HG03103 (cell line): ENCODE measurements at regions not wholly inside any gene's neighbourhood (a gene's known extent, or its start where the extent isn't known, plus 50 kb on each side); places are given as distances from the start of the nearest gene placed in this dataset.
"Not testable (repeated sequence)": the region's sequence is repeated elsewhere in the genome, so short reads cannot be mapped to it uniquely, and the experiment has no call there.

Experiments
- ATAC-seq: cut with Tn5 transposase; IDR thresholded peaks from one replicate; pipeline ENCODE4 v1.9.1; 2021; ENCODE audit warnings: low read depth; ENCODE audit not compliant: unreplicated experiment

- peak; percentile 86 for ATAC-seq
Observed at GRCh38 chr3:30319713-30320112, 286.7 kb upstream of the TGFBR2 start.

GRCh38 chr3:30320392-30320791, 286.0 kb upstream of the TGFBR2 start:
- ATAC-seq, result no peak

DNA sequence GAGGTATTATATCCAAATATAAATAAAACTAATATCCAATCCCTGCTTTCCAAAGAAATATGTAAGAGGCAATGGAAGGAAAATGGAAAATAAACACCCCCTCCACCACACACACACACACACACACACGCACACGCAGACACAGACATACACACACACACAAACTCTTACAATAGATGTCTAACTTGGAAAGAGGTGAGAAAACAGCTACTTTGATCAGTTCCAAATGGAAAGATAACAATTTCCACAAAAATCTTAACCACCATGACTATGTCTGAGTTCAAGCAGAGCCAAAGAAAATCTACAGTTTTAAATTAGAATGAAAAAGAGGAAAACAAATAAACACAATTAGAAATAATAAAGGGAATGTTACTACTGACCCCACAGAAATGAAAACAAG, 285.3 kb upstream of the TGFBR2 start:
- no peak for ATAC-seq

DNA sequence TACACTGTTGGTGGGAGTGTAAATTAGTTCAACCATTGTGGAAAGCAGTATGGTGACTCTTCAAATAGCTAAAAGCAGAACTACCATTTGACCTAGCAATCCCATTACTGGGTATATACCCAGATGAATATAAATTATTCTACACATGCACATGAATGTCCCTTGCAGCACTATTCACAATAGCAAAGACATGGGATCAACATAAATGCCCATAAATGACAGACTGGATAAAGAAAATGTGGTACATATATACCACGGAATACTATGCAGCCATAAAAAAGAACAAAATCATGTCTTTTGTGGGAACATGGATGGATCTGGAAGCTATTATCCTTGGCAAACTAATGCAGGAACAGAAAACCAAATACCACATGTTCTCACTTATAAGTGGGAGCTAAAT, 282.8 kb upstream of the TGFBR2 start:
- ATAC-seq, result not testable (repeated sequence)

DNA sequence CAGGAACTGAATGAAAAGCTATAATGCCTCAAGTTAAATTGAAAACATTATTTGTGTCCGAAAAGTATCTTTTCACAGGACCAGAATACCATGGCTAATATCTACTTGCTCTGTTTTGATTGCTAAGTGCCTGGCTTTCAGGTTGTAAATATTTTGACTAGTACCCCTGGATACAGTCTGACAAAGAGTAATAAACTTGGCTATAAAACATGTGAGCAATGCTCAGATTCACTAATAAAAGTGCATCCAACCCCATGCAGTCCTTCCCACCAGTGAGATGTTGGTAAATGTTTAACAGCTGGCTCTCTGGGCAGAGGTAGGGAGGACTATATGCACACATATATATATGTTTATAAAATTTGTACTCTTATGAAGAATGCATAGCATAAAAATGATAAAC, 281.8 kb upstream of the TGFBR2 start:
- ATAC-seq, result no peak

GRCh38 chr3:30327976-30328375, 278.4 kb upstream of the TGFBR2 start:
- not testable (repeated sequence) for ATAC-seq

DNA sequence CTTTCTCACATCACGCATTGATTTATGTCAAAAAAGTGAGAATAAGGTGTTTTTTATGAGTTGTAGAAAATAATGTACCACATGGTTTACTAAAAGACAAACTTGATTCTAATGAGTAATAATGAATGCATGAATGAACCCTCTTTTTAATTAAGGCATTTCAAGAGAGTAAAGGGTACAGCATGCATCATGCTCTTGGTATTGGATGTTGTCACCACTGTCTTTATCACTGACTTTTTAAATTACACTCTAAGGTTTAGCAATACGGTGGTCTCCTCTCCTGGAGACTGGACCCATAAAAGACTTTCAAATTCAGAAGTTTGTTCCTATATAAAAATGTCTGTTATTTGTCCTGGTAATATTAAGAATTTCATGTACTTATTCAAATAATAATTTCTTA, 277.5 kb upstream of the TGFBR2 start:
- not testable (repeated sequence) for ATAC-seq

GRCh38 chr3:30331519-30331918, 274.9 kb upstream of the TGFBR2 start:
- no peak for ATAC-seq

DNA sequence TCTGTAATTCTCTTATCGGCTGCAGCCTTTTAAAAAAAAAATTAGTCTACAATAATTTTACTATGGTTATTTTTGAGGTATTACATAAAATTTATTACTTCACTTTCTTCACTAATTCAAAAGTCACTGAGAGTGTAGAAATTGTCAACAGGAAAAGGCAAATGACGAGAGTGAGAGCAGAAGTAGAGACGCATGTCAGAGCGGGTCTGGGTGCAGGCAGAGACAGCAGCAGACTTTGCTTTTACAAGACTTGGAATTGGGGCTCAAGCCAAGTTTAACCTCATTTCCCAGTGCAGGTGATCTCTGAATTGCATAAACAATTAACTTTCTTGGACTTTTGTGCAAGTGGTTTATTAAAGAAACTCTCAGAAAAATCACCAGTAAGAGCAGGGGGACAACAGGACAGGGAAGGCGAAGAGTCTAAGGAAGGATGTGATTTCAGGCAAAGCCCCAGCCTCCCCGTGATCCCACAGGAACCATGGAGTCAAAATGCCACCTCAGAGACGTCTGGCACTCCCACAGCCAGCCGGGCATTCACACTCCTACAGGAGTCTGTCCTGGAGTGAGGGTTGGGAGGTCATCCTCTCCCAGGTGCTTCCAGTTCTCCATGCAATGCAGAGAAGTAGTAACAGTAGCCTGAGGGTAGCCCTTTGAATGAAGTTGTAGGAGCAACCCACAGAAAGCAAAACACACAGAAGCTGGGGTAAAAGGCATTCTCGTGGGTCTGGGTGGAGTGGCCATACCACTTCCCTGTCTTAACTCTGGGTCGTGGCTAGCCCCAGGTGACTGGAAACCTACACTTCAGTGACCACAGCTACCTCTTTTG, 274.0 kb upstream of the TGFBR2 start:
- no peak for ATAC-seq

GRCh38 chr3:30333143-30333542, 273.3 kb upstream of the TGFBR2 start:
- no peak for ATAC-seq

GRCh38 chr3:30333903-30334302, 272.5 kb upstream of the TGFBR2 start:
- ATAC-seq, result no peak

- no peak for ATAC-seq
Observed at GRCh38 chr3:30340500-30340899, 265.9 kb upstream of the TGFBR2 start.

GRCh38 chr3:30341079-30341478, 265.3 kb upstream of the TGFBR2 start:
- ATAC-seq, result no peak

DNA sequence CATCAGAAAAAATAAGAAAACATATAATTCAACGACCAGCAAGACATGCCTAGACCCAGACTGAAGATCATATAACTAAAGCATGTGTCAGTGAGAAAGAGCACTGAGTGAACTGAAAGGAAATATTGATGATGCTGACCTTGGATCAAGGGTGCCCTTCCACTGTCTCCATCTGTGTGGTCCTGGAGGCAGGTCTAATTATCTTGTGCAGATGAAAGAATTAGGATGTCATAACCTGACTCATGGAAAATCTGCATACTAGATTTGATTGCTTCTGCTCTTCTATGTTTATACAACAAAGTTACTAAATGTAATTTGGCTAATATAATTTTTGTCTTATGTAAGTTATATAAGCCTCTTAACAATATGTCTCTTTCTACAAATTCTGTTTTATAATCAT, 264.6 kb upstream of the TGFBR2 start:
- ATAC-seq, result no peak

DNA sequence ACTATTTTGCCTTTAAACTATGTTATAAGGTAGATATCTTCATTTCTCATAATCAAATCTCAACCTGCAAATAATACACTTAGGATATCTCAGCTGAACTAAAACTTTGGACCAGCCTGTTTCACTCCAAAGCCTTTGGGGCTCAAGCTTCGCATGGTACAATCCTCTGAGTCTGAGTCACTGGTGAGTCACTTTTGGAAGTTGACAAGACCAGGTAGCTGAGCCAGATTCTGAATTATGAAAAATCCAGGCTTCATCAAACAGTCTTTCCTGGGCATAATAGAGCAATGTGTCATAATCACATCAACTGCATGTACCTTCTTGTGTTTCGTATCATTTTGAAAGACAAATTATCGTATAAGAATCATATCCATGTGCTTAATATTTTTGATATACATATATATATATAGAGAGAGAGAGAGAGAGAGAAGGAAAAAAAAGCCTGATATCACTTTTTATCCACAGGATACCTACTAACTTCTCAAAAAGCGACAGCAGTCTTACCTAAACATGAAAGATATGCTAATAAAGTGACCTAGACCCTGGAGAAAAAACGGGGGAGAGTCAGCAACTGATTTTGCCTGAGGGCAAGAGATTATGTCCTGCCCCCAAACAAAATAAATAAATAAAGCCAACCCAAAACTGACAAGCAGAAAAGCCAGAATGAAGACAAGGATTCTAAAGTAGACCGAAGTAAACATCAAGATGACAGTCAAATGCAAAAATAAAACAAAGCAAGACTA, 263.9 kb upstream of the TGFBR2 start:
- no peak for ATAC-seq

DNA sequence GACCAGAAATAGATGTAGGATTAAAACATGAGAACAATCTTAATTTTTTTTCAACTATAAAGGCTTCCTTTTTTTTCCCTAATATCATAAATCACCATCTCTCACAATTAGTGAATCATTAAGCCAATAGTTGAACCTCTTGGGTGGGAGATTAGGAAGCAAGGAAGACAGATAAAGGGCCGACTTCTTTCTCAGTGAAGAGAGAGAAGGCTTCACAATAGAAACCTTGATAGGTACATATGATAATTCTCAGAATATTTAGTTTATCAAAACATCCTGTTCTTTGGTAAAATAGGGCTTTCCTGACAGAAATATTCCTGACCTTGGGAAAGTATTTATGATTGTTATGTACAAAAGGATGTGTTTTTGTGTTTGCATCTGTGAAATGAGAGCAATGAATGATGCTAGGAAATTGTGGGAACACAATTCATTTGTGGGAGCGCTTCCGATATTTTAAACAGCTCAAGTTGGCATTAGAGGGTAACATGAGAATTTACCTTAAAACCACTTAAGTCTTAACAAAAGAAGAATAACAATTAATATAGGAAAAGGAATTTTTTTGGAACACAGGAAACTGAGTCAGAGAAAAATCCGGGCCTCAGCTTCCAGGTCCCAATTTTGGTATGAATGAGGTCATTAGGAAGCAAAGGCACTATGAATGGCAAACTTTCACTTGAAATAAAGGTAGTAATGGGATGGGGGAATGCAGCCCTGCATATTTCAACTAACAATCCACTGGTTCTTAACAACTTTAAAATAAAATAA, 263.2 kb upstream of the TGFBR2 start:
- no peak for ATAC-seq

DNA sequence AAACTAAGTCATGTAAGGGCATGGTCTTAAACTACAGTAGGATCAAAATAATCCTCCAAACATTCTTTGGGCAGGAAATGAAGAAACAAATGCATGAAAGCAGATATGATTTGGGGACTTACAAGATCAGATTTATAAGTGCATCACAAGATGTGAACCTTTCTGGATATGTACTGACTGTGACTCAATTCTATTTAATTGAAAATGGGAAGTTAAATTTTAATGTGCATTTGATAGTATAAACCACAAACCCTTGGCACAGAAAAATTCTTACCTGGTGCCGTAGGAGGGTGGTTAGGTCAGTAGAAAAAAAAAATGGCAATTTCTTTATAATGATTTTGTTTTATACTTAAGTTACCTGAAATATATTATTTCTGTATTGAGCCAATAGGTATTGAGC, 262.5 kb upstream of the TGFBR2 start:
- no peak for ATAC-seq

GRCh38 chr3:30344288-30344687, 262.1 kb upstream of the TGFBR2 start:
- ATAC-seq, result no peak

DNA sequence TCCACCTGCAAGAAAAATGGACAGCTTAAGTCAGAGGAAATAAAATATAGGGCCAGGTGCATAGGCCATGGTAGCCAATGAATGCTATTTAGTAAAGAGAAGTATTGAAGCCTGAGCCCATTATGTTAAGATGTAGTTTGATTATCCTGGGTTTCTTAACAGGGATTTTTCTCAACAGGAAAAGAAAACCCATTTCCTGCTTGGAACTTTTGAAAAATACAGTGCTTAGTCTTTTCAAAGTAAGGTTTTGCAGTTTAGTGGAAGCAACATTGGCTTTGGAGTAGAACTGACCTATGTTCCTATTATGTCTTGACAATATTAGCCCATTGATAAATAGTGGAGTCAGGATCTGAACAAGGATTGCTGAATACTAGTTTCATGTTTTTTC, 259.5 kb upstream of the TGFBR2 start:
- ATAC-seq, result no peak

- ATAC-seq, result peak; percentile 88
Observed at GRCh38 chr3:30347679-30348216, 258.7 kb upstream of the TGFBR2 start.

DNA sequence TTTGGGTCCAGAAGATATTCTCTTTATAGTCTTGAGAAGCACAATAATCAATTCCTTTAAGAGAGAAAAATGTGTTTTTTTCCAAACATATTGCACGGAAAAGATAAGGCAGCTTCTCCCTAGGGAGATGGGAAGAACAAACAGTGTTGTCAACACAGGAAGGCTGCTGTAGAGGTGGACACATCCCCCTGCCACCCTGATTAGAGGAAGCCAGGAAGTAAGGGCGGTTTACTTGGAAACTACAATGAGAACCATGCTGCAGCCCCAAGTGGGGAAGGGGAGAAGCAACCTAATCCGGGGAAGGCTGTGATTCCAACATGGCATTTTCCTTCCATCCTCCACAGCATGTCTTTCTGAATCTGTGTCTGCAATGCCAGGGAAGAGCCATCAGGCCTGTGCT, 256.9 kb upstream of the TGFBR2 start:
- no peak for ATAC-seq
